OCI-LY1 (cell line): ENCODE measurements at regions not wholly inside any gene's neighbourhood (a gene's known extent, or its start where the extent isn't known, plus 50 kb on each side); places are given as distances from the start of the nearest gene placed in this dataset.

Experiments
- H2AFZ ChIP-seq: fragments of 200-600 bp; sonication (generic), shearing (Covaris generic); 2 replicates; pipeline ENCODE4 v1.6.0; 2014; ENCODE audit warnings: antibody characterized with exemption, mild to moderate bottlenecking, low read length
- H3F3A ChIP-seq: fragments of 200-600 bp; sonication (generic), shearing (Covaris generic); 2 replicates; pipeline ENCODE4 v1.6.0; 2014; ENCODE audit warnings: mild to moderate bottlenecking, antibody characterized with exemption, low read length, moderate library complexity; ENCODE audit not compliant: insufficient read depth
- H3K27ac ChIP-seq: fragments of 200-600 bp; sonication (generic); 2 replicates; pipeline ENCODE4 v1.5.1; 2014; ENCODE audit warnings: low read length, mixed run types, mild to moderate bottlenecking, low read depth; ENCODE audit not compliant: poor library complexity, severe bottlenecking
- H3K27me3 ChIP-seq: fragments of 200-600 bp; sonication (generic); 2 replicates; pipeline ENCODE4 v1.6.0; 2014; ENCODE audit warnings: antibody characterized with exemption, mild to moderate bottlenecking, low read length, moderate library complexity; ENCODE audit not compliant: insufficient read depth
- H3K36me3 ChIP-seq: fragments of 200-600 bp; sonication (generic); 2 replicates; pipeline ENCODE4 v1.6.1; 2014; ENCODE audit warnings: mild to moderate bottlenecking, antibody characterized with exemption, low read length, moderate library complexity, mixed read lengths; ENCODE audit not compliant: insufficient read depth
- H3K4me1 ChIP-seq: fragments of 200-600 bp; sonication (generic); 2 replicates; pipeline ENCODE4 v1.5.1; 2014; ENCODE audit warnings: mild to moderate bottlenecking, low read length, moderate library complexity; ENCODE audit not compliant: insufficient read depth, severe bottlenecking
- H3K4me2 ChIP-seq: fragments of 200-600 bp; sonication (generic), shearing (Covaris generic); 2 replicates; pipeline ENCODE4 v1.6.1; 2014; ENCODE audit warnings: low read length
- H3K4me3 ChIP-seq: fragments of 200-600 bp; sonication (generic); 2 replicates; pipeline ENCODE4 v1.5.1; 2014; ENCODE audit warnings: low read length, low read depth, mild to moderate bottlenecking, mixed read lengths; ENCODE audit not compliant: poor library complexity, severe bottlenecking
- H3K79me2 ChIP-seq: fragments of 200-600 bp; shearing (Covaris generic); 2 replicates; pipeline ENCODE4 v1.6.1; 2016; ENCODE audit warnings: mixed run types, low read length, mixed read lengths; ENCODE audit not compliant: insufficient read depth
- H3K9ac ChIP-seq: fragments of 200-600 bp; sonication (generic), shearing (Covaris generic); 2 replicates; pipeline ENCODE4 v1.6.1; 2014; ENCODE audit warnings: mild to moderate bottlenecking, low read length, mixed read lengths
- H3K9me2 ChIP-seq: fragments of 200-600 bp; sonication (generic), shearing (Covaris generic); 2 replicates; pipeline ENCODE4 v1.6.1; 2014; ENCODE audit warnings: low read depth, mild to moderate bottlenecking, low read length, mixed read lengths
- H3K9me3 ChIP-seq: fragments of 200-600 bp; shearing (Covaris generic); 2 replicates; pipeline ENCODE4 v1.6.1; 2014; ENCODE audit warnings: low read length, mixed read lengths
- H4K20me1 ChIP-seq: fragments of 200-600 bp; sonication (generic), shearing (Covaris generic); 2 replicates; pipeline ENCODE4 v1.6.0; 2016; ENCODE audit warnings: mild to moderate bottlenecking, low read length; ENCODE audit not compliant: insufficient read depth
- EZH2 ChIP-seq: fragments of 200-600 bp; sonication (generic), shearing (Covaris generic); IDR thresholded peaks from 2 replicates; pipeline ENCODE4 v1.8.0; 2017; ENCODE audit warnings: borderline replicate concordance, mixed run types, mild to moderate bottlenecking, antibody characterized with exemption, low read length, moderate library complexity, mixed read lengths
- TF ChIP-seq, protein P1 (sequence below): fragments of 200-600 bp; sonication (generic), shearing (Covaris generic); IDR thresholded peaks from 2 replicates; pipeline ENCODE4 v1.5.1; 2017; ENCODE audit warnings: mild to moderate bottlenecking, antibody characterized with exemption, low read length, moderate library complexity, mixed read lengths

DNA sequence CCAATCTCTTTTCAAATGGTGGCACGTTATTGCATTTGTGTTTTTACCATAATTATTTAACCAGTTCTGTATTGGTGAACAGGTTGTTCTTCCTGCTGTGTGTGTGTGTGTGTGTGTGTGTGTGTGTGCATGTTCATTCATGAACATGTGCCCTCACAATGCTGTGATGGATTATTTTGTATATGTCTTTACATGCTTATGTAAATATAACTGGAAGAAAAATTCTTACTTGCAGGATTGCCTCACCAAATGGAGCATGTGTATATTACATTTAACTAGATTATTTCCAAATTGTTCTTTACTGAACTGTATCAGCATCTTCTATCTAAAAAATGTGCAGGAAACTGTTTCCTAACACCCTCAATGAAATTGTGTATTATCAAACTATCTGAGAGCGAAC lies 175.2 kb upstream of the ZPLD1 start:
- Histone ChIP-seq H3K27ac (no peak overlapping the region), H3F3A (no peaks in the 10 kb centered on the region), H3K79me2 (no peaks in the 10 kb centered on the region), H3K27me3 (no peaks in the 10 kb centered on the region), H3K4me1 (no peaks in the 10 kb centered on the region), H3K4me3 (no peak overlapping the region), H4K20me1 (no peaks in the 10 kb centered on the region), H3K4me2 (no peak overlapping the region), H3K9me2 (no peaks in the 10 kb centered on the region), H3K36me3 (no peaks in the 10 kb centered on the region), H2AFZ (no peak overlapping the region), H3K9me3 (no peaks in the 10 kb centered on the region), H3K9ac (no peak overlapping the region)
- TF ChIP-seq, protein P1, sequence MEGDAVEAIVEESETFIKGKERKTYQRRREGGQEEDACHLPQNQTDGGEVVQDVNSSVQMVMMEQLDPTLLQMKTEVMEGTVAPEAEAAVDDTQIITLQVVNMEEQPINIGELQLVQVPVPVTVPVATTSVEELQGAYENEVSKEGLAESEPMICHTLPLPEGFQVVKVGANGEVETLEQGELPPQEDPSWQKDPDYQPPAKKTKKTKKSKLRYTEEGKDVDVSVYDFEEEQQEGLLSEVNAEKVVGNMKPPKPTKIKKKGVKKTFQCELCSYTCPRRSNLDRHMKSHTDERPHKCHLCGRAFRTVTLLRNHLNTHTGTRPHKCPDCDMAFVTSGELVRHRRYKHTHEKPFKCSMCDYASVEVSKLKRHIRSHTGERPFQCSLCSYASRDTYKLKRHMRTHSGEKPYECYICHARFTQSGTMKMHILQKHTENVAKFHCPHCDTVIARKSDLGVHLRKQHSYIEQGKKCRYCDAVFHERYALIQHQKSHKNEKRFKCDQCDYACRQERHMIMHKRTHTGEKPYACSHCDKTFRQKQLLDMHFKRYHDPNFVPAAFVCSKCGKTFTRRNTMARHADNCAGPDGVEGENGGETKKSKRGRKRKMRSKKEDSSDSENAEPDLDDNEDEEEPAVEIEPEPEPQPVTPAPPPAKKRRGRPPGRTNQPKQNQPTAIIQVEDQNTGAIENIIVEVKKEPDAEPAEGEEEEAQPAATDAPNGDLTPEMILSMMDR: no peak
- no peak for TF ChIP-seq EZH2

DNA sequence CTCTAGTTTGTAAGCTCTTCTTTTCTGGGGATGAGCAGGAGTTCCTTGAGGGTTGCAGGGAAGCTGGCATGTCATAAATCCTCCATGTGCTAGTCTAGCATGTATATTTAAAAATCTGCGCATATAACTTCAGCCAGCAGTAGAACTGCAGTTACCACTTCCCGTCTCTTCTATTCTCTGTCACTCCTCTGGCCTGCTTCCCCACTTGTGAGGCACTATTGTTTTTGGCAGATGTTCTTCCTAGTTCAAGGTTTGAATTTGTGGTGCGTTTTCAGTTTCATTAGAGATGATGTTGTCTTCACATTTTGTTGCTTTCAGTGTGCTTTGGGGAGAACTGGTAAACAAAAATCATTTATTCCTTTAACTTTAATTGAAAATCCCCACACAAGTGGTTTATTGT lies 169.1 kb upstream of the ZPLD1 start:
- Histone ChIP-seq H3K4me3 (no peak overlapping the region), H3K36me3 (no peaks in the 10 kb centered on the region), H3K9me3 (no peaks in the 10 kb centered on the region), H3K9me2 (no peaks in the 10 kb centered on the region), H3K79me2 (no peaks in the 10 kb centered on the region), H3K9ac (no peak overlapping the region), H2AFZ (no peak overlapping the region), H3K27me3 (no peaks in the 10 kb centered on the region), H3F3A (no peaks in the 10 kb centered on the region), H3K4me2 (no peak overlapping the region), H3K4me1 (no peaks in the 10 kb centered on the region), H3K27ac (no peak overlapping the region), H4K20me1 (no peaks in the 10 kb centered on the region)
- no peak for TF ChIP-seq EZH2
- TF ChIP-seq, protein P1: no peak

GRCh38 chr3:102269406-102269805 lies 165.4 kb upstream of the ZPLD1 start:
- no peaks in the 10 kb centered on the region for H3K79me2 ChIP-seq
- no peak overlapping the region for H2AFZ ChIP-seq
- TF ChIP-seq EZH2: no peak
- H3K27ac ChIP-seq: no peak overlapping the region
- no peaks in the 10 kb centered on the region for H3F3A ChIP-seq
- no peak overlapping the region for H3K4me2 ChIP-seq
- no peak overlapping the region for H3K4me3 ChIP-seq
- no peaks in the 10 kb centered on the region for H3K9me3 ChIP-seq
- no peaks in the 10 kb centered on the region for H3K9me2 ChIP-seq
- no peak overlapping the region for H3K9ac ChIP-seq
- H3K27me3 ChIP-seq: no peaks in the 10 kb centered on the region
- H3K36me3 ChIP-seq: no peaks in the 10 kb centered on the region
- H4K20me1 ChIP-seq: no peaks in the 10 kb centered on the region
- no peaks in the 10 kb centered on the region for H3K4me1 ChIP-seq

DNA sequence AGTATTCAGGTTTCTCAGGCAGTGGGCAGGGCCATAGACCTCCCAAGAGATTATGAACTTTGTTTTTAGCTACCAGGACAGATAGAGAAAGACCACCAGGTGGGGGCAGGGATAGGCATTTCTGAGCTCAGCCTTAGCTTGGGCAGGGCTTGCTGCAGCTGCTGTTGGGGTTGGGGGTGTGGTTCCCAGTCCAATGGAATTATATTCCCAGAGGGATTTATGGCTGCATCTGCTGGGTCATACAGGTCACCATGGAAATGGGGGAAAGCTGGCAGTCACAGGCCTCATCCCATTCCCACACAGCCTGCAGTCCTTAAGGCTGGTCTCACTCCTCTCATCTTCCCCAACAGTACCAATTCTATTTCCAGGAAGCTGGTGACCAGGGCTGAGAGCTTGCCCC lies 144.6 kb upstream of the ZPLD1 start:
- Histone ChIP-seq H3F3A (no peaks in the 10 kb centered on the region), H3K9me3 (no peaks in the 10 kb centered on the region), H3K36me3 (no peaks in the 10 kb centered on the region), H4K20me1 (no peaks in the 10 kb centered on the region), H3K9ac (no peak overlapping the region), H3K9me2 (no peaks in the 10 kb centered on the region), H3K79me2 (no peaks in the 10 kb centered on the region), H2AFZ (no peak overlapping the region), H3K27ac (no peak overlapping the region), H3K27me3 (no peaks in the 10 kb centered on the region), H3K4me2 (no peak overlapping the region), H3K4me3 (no peak overlapping the region), H3K4me1 (no peaks in the 10 kb centered on the region)
- TF ChIP-seq, protein P1: no peak
- no peak for TF ChIP-seq EZH2
